VCaP (cell line): ENCODE measurements at regions not wholly inside any gene's neighbourhood (a gene's known extent, or its start where the extent isn't known, plus 50 kb on each side); places are given as distances from the start of the nearest gene placed in this dataset.
A peak's percentile ranks its signal among the peaks of the same experiment; 100 is the strongest.
"Not testable (repeated sequence)": the region's sequence is repeated elsewhere in the genome, so short reads cannot be mapped to it uniquely, and the experiment has no call there.

ENCODE experiments used
- H3K27ac ChIP-seq: fragments of 450-650 bp; 2 replicates; pipeline ENCODE4 v1.5.1; 2017
- TF ChIP-seq, protein P1 (sequence below): fragments of 450-650 bp; conservative IDR thresholded peaks from 2 replicates; pipeline ENCODE4 v1.5.1; 2017; ENCODE audit warnings: mild to moderate bottlenecking, moderate library complexity

DNA sequence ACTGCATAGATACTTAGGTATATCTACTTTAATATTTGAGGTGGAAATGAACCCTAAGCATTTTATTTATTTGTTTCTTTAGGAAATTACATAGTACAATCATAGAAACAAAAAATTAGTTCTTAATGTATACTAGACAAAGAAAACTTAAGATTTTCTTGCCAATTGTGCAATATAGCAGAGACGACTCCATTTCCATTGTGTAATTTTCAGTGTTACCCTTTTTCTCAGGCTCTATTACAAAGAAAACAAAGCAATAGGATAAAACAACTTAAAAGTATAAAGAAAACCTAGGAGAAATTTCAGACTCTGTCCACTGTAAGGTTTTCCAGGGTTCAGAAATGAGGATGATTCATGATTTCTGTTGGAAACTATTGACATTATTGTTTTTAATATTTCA is 89.0 kb upstream of the SERTAD2 start:
- no peak overlapping the region for H3K27ac ChIP-seq
- TF ChIP-seq, protein P1, sequence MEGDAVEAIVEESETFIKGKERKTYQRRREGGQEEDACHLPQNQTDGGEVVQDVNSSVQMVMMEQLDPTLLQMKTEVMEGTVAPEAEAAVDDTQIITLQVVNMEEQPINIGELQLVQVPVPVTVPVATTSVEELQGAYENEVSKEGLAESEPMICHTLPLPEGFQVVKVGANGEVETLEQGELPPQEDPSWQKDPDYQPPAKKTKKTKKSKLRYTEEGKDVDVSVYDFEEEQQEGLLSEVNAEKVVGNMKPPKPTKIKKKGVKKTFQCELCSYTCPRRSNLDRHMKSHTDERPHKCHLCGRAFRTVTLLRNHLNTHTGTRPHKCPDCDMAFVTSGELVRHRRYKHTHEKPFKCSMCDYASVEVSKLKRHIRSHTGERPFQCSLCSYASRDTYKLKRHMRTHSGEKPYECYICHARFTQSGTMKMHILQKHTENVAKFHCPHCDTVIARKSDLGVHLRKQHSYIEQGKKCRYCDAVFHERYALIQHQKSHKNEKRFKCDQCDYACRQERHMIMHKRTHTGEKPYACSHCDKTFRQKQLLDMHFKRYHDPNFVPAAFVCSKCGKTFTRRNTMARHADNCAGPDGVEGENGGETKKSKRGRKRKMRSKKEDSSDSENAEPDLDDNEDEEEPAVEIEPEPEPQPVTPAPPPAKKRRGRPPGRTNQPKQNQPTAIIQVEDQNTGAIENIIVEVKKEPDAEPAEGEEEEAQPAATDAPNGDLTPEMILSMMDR = no peak

DNA sequence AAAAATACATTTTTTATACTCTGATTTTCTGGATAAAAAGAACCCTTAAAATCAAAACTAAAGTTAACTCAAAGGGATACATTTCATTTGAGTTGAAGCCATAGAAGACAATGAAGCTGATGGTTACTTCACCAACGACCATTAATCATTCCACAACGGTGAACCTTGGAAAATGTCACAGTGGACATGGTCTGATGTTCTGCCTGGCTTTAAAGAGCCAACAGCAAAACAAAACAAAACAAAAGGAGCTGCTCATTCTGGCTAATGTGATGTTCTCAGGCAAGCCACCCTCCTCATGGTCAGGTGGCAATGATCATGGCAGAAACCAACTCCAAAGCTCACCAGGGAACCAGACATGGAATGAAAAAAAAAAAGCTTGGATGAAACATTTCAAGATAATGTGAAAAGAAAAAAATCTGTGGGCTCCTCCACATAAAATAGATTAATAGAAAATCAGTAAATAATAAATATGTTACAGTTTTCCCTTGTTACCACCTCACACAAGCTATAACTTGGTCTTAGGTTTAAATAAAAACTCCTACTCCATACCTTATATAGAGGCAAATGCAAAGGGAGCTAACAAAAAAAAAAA is 90.1 kb upstream of the SERTAD2 start:
- TF ChIP-seq, protein P1 = no peak
- no peak overlapping the region for H3K27ac ChIP-seq

- TF ChIP-seq, protein P1 = no peak
- no peak overlapping the region for H3K27ac ChIP-seq
Observed at GRCh38 chr2:64745562-64745961, 91.8 kb upstream of the SERTAD2 start.

DNA sequence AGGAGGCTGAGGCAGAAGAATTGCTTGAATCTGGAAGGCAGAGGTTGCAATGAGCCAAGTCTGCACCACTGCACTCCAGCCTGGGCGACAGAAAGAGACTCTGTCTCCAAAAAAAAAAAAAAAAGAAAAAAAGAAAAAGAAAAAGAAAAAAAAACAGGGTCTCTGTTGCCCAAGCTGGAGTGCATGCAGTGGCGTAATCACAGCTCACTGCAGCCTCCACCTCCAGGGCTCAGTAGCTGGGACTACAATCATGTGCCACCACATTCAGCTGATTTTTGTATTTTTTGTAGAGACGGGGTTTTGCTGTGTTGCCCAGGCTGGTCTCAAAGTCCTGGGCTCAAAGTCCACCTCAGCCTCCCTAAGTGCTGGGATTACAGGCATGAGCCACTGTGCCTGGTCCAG is 94.0 kb upstream of the SERTAD2 start:
- not testable (repeated sequence) for H3K27ac ChIP-seq

GRCh38 chr2:64748147-64748546 is 94.4 kb upstream of the SERTAD2 start:
- no peak overlapping the region for H3K27ac ChIP-seq
- TF ChIP-seq, protein P1 = no peak

GRCh38 chr2:64748561-64748960 is 94.8 kb upstream of the SERTAD2 start:
- no peak overlapping the region for H3K27ac ChIP-seq
- TF ChIP-seq, protein P1 = no peak

DNA sequence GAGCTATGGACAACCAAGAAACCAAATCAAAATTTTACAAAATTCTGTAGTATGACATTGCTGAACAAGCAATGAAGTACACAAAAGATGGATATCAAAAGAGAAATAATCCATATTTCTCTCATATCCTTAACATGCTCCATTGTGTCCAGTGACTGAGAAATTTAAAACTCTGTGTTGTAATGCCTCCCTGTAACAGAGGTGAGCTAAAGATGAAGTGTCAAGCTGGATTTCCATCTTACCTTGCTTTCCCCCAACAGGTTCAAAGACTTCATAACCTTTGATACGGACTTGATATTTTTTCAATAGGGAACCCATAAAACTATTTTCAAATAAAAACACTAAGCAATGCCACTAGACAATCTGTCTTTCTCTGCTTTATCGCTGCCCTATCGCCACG is 95.7 kb upstream of the SERTAD2 start:
- peak overlapping the region; percentile 94 for H3K27ac ChIP-seq
- TF ChIP-seq, protein P1 = no peak

- H3K27ac ChIP-seq = peak overlapping the region; percentile 94
- TF ChIP-seq, protein P1 = peak; percentile 25
Observed at GRCh38 chr2:64750001-64750816, 96.5 kb upstream of the SERTAD2 start.
